ENCODE measurements at regions not wholly inside any gene's neighbourhood (a gene's known extent, or its start where the extent isn't known, plus 50 kb on each side); places are given as distances from the start of the nearest gene placed in this dataset.

GRCh38 chr16:47949276-47949675 is 206.5 kb downstream of the ABCC12 start:
- DNase-seq (peak in 1 of 2 donors; percentile 24), ATAC-seq (ENCODE audit: low FRiP score in 2 of 2) (no peak)
- no peaks in the 10 kb centered on the region for H3K9me3 ChIP-seq
- TF ChIP-seq POLR2AphosphoS5 (IDR thresholded peaks at IDR 0.05) (no peak), EP300 (IDR thresholded peaks at IDR 0.05) (no peak), POLR2A (IDR thresholded peaks at IDR 0.05) (no peak), CTCF (IDR thresholded peaks at IDR 0.05) (no peak)
- WGBS, 2 donors: 82 to 86% methylated on average over 10 of the region's 10 CpGs
- no peaks in the 10 kb centered on the region for H3K4me1 ChIP-seq
- no peak overlapping the region for H3K4me3 ChIP-seq
- no peaks in the 10 kb centered on the region for H3K27me3 ChIP-seq
- no peak overlapping the region for H3K27ac ChIP-seq
- no peaks in the 10 kb centered on the region for H3K36me3 ChIP-seq

- TF ChIP-seq EP300 (IDR thresholded peaks at IDR 0.05) (no peak), POLR2A (IDR thresholded peaks at IDR 0.05) (no peak), POLR2AphosphoS5 (IDR thresholded peaks at IDR 0.05) (no peak), CTCF (IDR thresholded peaks at IDR 0.05) (no peak)
- H3K4me3 ChIP-seq: no peak overlapping the region
- H3K9me3 ChIP-seq: no peaks in the 10 kb centered on the region
- H3K27ac ChIP-seq: no peak overlapping the region
- ATAC-seq (ENCODE audit: low FRiP score in 2 of 2) (no peak), DNase-seq (no peak)
- WGBS, 2 donors: 54 to 61% methylated on average over 3 of the region's 3 CpGs
- no peaks in the 10 kb centered on the region for H3K36me3 ChIP-seq
- H3K27me3 ChIP-seq: no peaks in the 10 kb centered on the region
- no peaks in the 10 kb centered on the region for H3K4me1 ChIP-seq
These were observed 208.1 kb downstream of the ABCC12 start for GRCh38 chr16:47947723-47948122.

- no peak overlapping the region for H3K4me3 ChIP-seq
- H3K9me3 ChIP-seq: no peaks in the 10 kb centered on the region
- no peaks in the 10 kb centered on the region for H3K36me3 ChIP-seq
- WGBS, 2 donors: 86 to 88% methylated on average over 13 of the region's 13 CpGs
- no peak for ATAC-seq (ENCODE audit: low FRiP score in 2 of 2)
- no peaks in the 10 kb centered on the region for H3K4me1 ChIP-seq
- TF ChIP-seq POLR2AphosphoS5 (IDR thresholded peaks at IDR 0.05): no peak
- no peak for TF ChIP-seq POLR2A (IDR thresholded peaks at IDR 0.05)
- TF ChIP-seq CTCF (IDR thresholded peaks at IDR 0.05): no peak
- no peak for TF ChIP-seq EP300 (IDR thresholded peaks at IDR 0.05)
- no peak overlapping the region for H3K27ac ChIP-seq
- no peaks in the 10 kb centered on the region for H3K27me3 ChIP-seq
- peak in 1 of 2 donors; percentile 34 for DNase-seq
These were observed 209.7 kb downstream of the ABCC12 start for GRCh38 chr16:47946092-47946491.

GRCh38 chr16:47944589-47944988 is 211.2 kb downstream of the ABCC12 start:
- WGBS, 2 donors: 89 to 92% methylated on average over 10 of the region's 10 CpGs
- Histone ChIP-seq H3K27ac (no peak overlapping the region), H3K4me1 (no peaks in the 10 kb centered on the region), H3K36me3 (no peaks in the 10 kb centered on the region), H3K9me3 (no peaks in the 10 kb centered on the region), H3K4me3 (no peak overlapping the region), H3K27me3 (no peaks in the 10 kb centered on the region)
- peak in 1 of 2 donors; percentile 30 for DNase-seq
- TF ChIP-seq CTCF (IDR thresholded peaks at IDR 0.05) (no peak), POLR2AphosphoS5 (IDR thresholded peaks at IDR 0.05) (no peak), POLR2A (IDR thresholded peaks at IDR 0.05) (no peak), EP300 (IDR thresholded peaks at IDR 0.05) (no peak)
- no peak for ATAC-seq (ENCODE audit: low FRiP score in 2 of 2)

- TF ChIP-seq POLR2AphosphoS5 (IDR thresholded peaks at IDR 0.05): no peak
- TF ChIP-seq EP300 (IDR thresholded peaks at IDR 0.05): no peak
- TF ChIP-seq POLR2A (IDR thresholded peaks at IDR 0.05): no peak
- TF ChIP-seq CTCF (IDR thresholded peaks at IDR 0.05): no peak
- Histone ChIP-seq H3K4me1 (no peaks in the 10 kb centered on the region), H3K27me3 (no peaks in the 10 kb centered on the region), H3K9me3 (no peaks in the 10 kb centered on the region), H3K27ac (no peak overlapping the region), H3K4me3 (no peak overlapping the region), H3K36me3 (no peaks in the 10 kb centered on the region)
- whole genome bisulfite sequencing, 2 donors: 87 to 91% methylated on average over 6 of the region's 6 CpGs
- DNase-seq (no peak), ATAC-seq (ENCODE audit: low FRiP score in 2 of 2) (no peak)
These were observed 212.6 kb downstream of the ABCC12 start for GRCh38 chr16:47943235-47943634.
